NT2/D1 (cell line): ENCODE measurements at regions not wholly inside any gene's neighbourhood (a gene's known extent, or its start where the extent isn't known, plus 50 kb on each side); places are given as distances from the start of the nearest gene placed in this dataset.

Experiments
- DNase-seq: peaks from one replicate; pipeline ENCODE4 v3.0.0-alpha.2; 2011; ENCODE audit warnings: low read depth, low spot score
- H3K27me3 ChIP-seq: 2 replicates; pipeline ENCODE4 v1.6.0; 2011; ENCODE audit warnings: mild to moderate bottlenecking; ENCODE audit not compliant: insufficient read length, insufficient read depth
- H3K36me3 ChIP-seq: 2 replicates; pipeline ENCODE4 v1.6.1; 2011; ENCODE audit warnings: mild to moderate bottlenecking, low read length, mixed read lengths; ENCODE audit not compliant: insufficient read depth, insufficient read length
- H3K4me1 ChIP-seq: 2 replicates; pipeline ENCODE4 v1.5.1; 2011; ENCODE audit not compliant: insufficient read depth, insufficient read length
- H3K4me3 ChIP-seq: 2 replicates; pipeline ENCODE4 v1.5.1; 2011; ENCODE audit warnings: low read depth; ENCODE audit not compliant: insufficient read length
- H3K9ac ChIP-seq: 2 replicates; pipeline ENCODE4 v1.6.0; 2011; ENCODE audit warnings: low read depth; ENCODE audit not compliant: insufficient read length
- H3K9me3 ChIP-seq: 2 replicates; pipeline ENCODE4 v1.5.1; 2011; ENCODE audit warnings: mild to moderate bottlenecking, low read length; ENCODE audit not compliant: insufficient read depth
- SUZ12 ChIP-seq: IDR thresholded peaks from 2 replicates; pipeline ENCODE4 v1.6.1; 2011; ENCODE audit not compliant: insufficient read length, insufficient read depth; ENCODE audit errors: extremely low read depth
- YY1 ChIP-seq: IDR thresholded peaks from 2 replicates; pipeline ENCODE4 v1.6.1; 2011; ENCODE audit not compliant: insufficient read length, insufficient read depth
- ZNF274 ChIP-seq: IDR thresholded peaks from 2 replicates; pipeline ENCODE4 v1.6.1; 2011; ENCODE audit warnings: mild to moderate bottlenecking, low read depth, low read length

- Histone ChIP-seq H3K27me3 (no peaks in the 10 kb centered on the region), H3K36me3 (no peaks in the 10 kb centered on the region), H3K4me3 (no peak overlapping the region), H3K9ac (no peak overlapping the region), H3K9me3 (no peaks in the 10 kb centered on the region), H3K4me1 (no peaks in the 10 kb centered on the region)
- no peak for DNase-seq
- TF ChIP-seq ZNF274 (no peak), SUZ12 (no peak), YY1 (no peak)
Observed at GRCh38 chr6:134517868-134518267, 200.0 kb upstream of the SGK1 start.

DNA sequence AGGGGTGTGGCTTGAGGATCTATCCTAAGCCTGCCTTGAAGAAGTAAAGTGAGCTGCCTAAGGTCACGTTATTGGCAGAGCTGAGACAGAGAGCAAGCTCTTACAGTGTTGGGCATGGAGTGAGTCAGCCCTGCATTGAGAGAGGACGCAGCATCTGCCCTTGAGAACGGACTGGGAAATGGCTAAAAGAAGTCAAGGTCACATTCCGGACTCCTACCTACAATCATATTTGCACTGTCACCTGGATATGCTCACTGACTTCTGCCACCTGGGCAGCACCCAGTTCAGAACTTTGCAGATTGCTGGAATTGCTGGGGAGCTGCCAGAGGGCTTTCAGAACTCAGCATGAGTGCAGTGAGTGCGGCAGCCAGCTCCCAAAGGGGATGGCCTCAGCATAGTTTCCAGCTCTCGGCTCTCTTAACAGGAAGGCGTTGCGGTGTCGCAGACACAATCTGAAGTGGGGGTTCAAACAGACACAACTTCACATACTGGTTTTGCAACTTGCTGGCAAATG lies 199.3 kb upstream of the SGK1 start:
- Histone ChIP-seq H3K4me3 (no peak overlapping the region), H3K9ac (peak overlapping the region; percentile 39)
- no peak for TF ChIP-seq SUZ12
- no peak for TF ChIP-seq ZNF274
- no peak for TF ChIP-seq YY1

GRCh38 chr6:134516582-134516981 lies 198.7 kb upstream of the SGK1 start:
- Histone ChIP-seq H3K27me3 (no peaks in the 10 kb centered on the region), H3K36me3 (no peaks in the 10 kb centered on the region), H3K9me3 (no peaks in the 10 kb centered on the region), H3K4me3 (no peak overlapping the region), H3K4me1 (no peaks in the 10 kb centered on the region), H3K9ac (no peak overlapping the region)
- no peak for DNase-seq
- TF ChIP-seq SUZ12: no peak
- no peak for TF ChIP-seq YY1
- no peak for TF ChIP-seq ZNF274

More for the DNA sequence above, 199.3 kb upstream of the SGK1 start:
- Histone ChIP-seq H3K27me3 (no peaks in the 10 kb centered on the region), H3K4me1 (no peaks in the 10 kb centered on the region), H3K36me3 (no peaks in the 10 kb centered on the region), H3K9me3 (no peaks in the 10 kb centered on the region)
- DNase-seq: no peak

DNA sequence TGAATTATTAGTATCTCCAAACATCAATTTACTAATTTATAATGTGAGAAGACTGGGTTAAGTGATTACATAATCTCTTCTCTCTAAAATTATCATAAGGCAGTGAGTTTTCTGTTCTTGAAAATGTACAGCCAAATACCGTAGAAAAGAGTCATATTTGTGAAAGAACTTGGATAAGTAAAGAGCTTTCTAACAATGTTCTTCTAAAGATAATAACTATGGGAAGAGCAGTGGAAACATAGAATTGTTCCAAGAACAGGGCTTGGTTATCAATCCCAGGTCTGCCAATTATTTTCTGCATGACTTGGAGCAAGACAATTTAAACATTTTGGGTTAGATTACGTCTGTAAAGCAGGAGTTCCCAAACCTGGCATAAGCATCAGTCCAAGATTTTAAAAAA lies 198.1 kb upstream of the SGK1 start:
- DNase-seq: no peak
- Histone ChIP-seq H3K9ac (no peak overlapping the region), H3K4me1 (no peaks in the 10 kb centered on the region), H3K27me3 (no peaks in the 10 kb centered on the region), H3K9me3 (no peaks in the 10 kb centered on the region), H3K4me3 (no peak overlapping the region), H3K36me3 (no peaks in the 10 kb centered on the region)
- no peak for TF ChIP-seq ZNF274
- no peak for TF ChIP-seq SUZ12
- TF ChIP-seq YY1: no peak

DNA sequence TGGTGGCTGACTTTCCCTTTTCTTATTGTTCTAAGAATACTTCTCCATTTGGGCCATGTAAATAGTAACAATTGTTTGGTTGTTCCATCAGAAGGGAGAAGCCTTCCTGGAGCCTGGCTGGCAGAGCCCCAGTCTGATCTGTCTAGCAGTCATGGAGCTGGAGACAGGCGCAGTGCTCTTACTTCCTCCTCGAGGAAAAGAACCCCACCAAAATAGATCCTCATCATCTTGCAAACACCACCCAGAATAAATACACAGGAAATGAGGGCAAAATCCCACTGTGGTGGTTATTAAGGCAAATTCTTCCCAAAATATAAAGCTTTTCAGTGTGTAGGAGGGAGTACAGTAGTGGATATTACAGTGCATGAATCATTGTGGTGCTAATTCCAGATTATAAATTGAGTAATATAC lies 195.1 kb upstream of the SGK1 start:
- Histone ChIP-seq H3K4me3 (no peak overlapping the region), H3K36me3 (no peaks in the 10 kb centered on the region), H3K27me3 (no peaks in the 10 kb centered on the region), H3K9me3 (no peaks in the 10 kb centered on the region), H3K9ac (no peak overlapping the region), H3K4me1 (no peaks in the 10 kb centered on the region)
- no peak for DNase-seq
- no peak for TF ChIP-seq ZNF274
- no peak for TF ChIP-seq SUZ12
- TF ChIP-seq YY1: no peak

DNA sequence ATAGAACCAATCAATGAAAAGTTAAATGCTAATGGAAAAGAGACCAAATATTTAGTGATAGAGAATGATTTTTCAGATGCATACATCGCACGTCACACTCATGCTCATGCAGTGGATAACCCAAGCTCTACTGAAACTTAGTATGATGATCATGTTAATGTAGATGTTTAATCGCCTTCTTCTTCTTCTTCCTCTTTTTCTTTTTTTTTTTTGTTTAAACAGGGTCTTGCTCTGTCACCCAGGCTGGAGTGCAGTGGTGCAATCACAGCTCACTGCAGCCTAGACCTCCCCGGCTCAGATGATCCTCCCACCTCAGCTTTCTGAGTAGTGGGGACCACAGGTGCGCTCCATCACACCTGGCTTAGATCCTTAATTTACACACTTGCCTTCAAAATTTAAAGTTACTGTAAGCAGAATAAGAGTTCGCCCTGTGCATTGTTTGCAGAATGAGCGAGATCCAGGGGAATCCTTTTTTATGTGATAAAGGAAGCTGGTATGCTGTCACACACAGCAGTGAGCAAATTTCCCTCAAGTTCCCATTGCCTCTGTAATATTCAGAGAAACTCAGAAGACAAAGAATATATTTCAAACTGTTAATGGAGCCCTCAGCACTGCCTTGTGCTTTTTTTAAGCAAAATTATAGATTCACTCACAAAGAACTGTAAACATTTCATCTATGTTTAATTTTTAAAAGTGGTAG lies 194.2 kb upstream of the SGK1 start:
- Histone ChIP-seq H3K4me3 (no peak overlapping the region), H3K9ac (no peak overlapping the region), H3K27me3 (no peaks in the 10 kb centered on the region), H3K9me3 (no peaks in the 10 kb centered on the region), H3K4me1 (no peaks in the 10 kb centered on the region), H3K36me3 (no peaks in the 10 kb centered on the region)
- TF ChIP-seq ZNF274 (no peak), YY1 (no peak), SUZ12 (no peak)
- DNase-seq: no peak

DNA sequence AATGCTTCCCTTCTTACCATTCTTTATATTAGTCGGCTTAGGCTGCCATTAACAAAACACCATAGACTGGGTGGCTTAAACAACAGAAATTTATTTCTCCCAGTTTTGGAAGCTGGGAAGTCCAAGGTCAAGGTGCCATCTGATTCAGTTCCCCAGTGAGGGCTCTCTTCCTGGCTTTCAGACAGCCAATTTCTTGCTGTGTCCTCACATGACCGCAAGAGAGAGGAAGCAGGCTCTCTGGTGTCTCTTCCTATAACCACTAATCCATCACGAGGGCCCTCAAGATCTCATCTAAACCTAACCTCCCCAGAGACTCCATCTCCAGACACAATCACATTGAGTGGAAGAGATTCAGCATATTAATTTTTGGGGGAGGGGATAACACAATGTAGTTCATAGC lies 193.0 kb upstream of the SGK1 start:
- Histone ChIP-seq H3K9me3 (no peaks in the 10 kb centered on the region), H3K9ac (no peak overlapping the region), H3K4me3 (no peak overlapping the region), H3K36me3 (no peaks in the 10 kb centered on the region), H3K4me1 (no peaks in the 10 kb centered on the region), H3K27me3 (no peaks in the 10 kb centered on the region)
- DNase-seq: no peak
- no peak for TF ChIP-seq ZNF274
- no peak for TF ChIP-seq YY1
- no peak for TF ChIP-seq SUZ12
